ENCODE measurements at regions not wholly inside any gene's neighbourhood (a gene's known extent, or its start where the extent isn't known, plus 50 kb on each side); places are given as distances from the start of the nearest gene placed in this dataset.

- no peak for TF ChIP-seq CTCF (IDR thresholded peaks at IDR 0.05)
- TF ChIP-seq POLR2A (IDR thresholded peaks at IDR 0.05) = no peak
Measured at GRCh38 chr18:45268583-45268982, 346.7 kb upstream of the SLC14A2 start.
